HG03175 (cell line): ENCODE measurements at regions not wholly inside any gene's neighbourhood (a gene's known extent, or its start where the extent isn't known, plus 50 kb on each side); places are given as distances from the start of the nearest gene placed in this dataset.
"Not testable (repeated sequence)": the region's sequence is repeated elsewhere in the genome, so short reads cannot be mapped to it uniquely, and the experiment has no call there.

Source experiments
- ATAC-seq: cut with Tn5 transposase; IDR thresholded peaks from one replicate; pipeline ENCODE4 v1.9.1; 2021; ENCODE audit warnings: mild to moderate bottlenecking, moderate library complexity; ENCODE audit not compliant: unreplicated experiment

DNA sequence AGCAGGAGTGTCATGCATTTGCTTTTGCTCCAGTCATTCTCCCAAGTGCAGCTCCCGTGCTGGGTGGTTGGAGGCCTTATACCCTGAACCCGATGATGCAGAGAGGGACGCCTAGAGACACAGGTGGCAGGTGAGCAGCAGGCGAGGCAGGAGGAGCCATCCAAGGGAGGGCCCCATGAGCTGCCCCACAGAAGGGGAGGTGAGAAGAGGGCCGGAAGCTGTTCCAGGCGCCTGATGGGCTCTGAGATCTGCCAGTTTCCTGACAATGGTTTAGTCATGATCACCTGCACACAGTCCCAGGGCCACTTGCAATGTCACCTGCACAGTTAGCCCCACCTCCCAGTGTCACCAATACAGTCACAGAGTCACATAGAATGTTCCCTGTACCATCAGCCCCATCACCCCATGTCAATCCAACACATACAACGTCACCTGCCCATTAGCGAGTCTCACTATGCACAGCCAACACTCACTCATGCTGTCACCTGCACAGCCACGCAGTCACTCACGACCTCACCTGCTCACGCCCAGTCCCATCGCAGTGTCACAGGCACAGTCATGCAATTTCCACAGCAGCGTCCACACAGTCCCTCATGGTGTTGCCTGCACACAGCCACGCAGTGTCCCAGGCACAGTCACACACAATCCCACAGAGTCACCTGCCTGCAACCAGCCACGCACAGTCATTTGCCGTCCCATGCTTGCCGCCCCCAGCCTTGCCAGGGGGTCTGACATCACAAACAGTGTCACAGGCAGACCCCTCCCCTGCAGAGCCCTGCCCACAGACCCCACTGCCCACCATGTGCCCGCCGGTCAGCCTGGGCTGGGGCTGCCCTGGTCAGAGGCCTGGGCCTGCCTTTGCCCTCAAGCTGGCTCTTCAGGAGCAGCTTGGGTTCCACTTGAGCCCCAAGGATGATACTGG lies 113.4 kb downstream of the LHX2 start:
- ATAC-seq: no peak

DNA sequence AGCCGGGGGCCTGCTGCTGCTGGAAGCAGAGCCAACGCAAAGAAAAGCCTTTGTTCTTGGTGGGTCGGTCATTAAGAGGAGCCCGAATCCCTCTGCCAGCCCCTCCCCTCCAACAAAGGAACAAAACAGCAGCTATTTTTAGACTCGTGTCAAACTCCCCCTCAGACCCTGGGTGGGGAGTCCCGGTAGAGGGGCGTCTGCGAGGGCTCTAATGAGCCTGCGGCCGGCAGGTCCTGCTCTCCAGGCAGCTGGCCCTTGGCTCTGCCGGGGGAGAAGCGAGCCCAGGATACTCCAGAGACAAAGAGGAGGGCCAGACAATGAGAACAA lies 114.0 kb downstream of the LHX2 start:
- no peak for ATAC-seq

DNA sequence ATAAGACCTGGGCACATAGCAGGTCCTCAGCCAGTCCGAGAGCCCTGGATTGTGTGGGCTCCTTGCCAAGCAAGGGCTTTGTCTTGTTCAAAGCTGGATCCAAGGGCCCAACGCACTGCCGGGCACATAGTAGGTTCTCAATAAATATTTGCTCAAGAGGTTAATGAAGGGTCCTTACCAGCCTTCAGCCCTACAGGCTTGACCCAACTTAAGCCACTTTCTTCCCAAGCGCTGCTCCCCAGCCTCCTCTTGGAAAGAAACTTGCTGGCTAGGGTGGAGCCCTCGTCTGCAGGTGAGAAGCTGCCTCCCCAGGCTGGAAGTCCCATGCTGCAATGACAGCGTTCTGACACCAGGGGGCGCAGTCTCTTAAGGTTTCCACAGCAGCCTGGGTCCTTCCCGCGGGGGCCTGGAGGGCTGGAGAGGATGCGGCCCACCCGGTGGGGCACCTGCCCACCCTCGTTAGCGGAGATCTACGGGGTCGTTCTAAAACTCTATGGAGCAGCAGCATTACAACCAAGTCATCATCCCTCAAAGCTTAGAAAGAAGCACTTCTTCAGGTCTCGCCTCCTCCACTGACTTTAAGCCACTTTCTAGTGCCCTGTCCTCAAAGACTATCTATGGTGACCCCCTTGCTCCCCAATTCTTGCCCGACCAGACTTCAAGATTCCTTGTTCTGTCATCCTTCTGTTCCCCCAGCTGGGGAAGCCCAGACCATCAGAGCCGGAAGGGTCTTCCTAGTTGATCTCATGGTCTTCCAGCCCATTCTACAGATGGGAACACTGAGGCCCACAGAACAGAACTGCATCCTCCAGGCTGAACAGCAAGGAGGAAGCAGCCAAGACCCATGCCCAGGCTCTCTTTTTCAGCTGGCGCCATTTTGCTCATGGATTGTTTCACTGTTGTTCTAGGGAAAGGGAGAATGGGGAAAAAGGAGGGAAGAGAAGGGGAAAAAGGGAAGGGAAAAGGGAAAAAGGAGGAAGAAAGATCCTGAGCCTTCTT lies 115.4 kb downstream of the LHX2 start:
- ATAC-seq: no peak

DNA sequence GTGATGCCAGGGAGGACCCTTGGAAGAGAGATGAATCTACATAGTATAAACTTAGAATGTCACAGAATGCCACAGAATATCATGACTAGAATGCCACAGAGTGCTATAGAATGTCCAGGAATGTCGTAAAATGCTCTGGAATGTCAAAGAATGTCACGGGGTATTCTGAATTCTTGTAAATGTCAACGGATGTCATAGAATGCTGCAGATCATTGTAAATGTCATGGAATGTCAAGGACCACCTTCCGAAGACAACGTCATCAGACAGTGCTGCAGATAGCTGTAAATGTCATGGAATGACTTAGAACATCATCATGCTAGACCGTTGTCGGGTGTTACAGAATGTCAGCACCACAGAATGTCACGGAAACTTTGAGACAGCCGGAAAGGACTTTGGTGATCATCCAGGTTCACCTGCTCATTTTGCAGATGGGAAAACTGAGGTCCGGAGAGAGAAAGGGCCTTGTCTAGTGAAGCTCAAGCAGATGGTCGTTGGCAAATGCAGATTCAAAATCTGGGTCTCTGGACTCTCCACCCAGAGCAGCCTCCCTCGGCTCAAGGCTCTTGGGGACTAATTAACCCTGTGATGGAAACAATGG lies 117.1 kb downstream of the LHX2 start:
- no peak for ATAC-seq

DNA sequence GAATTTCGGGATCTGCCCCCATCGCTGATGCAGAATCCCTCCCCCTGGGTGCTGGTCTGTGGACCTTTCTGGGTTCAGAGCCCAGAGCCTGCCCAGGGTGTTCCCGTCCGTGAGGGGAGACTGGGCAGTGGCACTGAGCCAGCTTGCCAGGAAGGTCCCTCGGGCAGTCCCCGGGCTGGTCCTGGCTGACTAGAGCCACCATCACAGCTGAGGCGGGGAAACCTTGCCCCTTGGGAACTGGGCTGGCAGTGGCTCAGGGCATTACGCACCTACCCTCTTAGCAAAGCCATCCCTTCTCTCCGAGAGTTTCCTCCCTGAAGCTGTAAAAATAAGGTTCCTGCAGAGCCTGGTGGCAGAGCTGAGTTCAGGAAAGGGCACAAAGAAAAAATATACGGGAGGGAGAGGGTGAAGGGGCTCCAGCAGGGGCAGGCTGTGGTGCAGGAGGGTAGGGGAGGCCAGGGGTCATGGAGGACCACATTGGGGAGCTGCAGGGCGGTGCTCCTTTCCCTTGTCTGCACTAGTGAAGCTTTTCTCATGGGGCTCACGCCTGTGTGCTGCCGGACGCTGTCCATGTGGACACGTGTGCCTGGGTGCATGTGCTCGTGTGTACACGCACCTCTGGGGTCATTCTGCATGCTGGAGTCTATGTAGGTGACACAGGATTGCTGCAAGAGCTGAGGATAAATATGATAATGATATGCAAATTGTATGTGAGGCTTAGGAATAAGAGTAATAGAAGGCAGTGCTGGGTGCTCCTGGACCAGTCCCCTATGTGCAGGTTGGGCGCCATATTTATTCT lies 118.9 kb downstream of the LHX2 start:
- no peak for ATAC-seq

DNA sequence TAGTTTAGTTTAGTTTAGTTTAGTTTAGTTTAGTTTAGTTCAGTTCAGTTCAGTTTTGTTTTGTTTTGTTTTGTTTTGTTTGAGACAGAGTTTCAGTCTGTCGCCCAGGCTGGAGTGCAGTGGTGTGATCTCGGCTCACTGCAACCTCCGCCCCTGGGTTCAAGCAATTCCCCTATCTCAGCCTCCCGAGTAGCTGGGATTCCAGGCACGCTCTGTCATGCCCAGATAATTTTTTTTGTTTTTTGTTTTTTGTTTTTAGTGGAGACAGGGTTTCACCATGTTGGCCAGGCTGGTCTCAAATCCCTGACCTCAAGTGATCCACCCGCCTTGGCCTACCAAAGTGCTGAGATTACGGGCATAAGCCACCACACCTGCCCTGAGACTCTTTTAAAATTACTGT lies 120.0 kb downstream of the LHX2 start:
- ATAC-seq: not testable (repeated sequence)

DNA sequence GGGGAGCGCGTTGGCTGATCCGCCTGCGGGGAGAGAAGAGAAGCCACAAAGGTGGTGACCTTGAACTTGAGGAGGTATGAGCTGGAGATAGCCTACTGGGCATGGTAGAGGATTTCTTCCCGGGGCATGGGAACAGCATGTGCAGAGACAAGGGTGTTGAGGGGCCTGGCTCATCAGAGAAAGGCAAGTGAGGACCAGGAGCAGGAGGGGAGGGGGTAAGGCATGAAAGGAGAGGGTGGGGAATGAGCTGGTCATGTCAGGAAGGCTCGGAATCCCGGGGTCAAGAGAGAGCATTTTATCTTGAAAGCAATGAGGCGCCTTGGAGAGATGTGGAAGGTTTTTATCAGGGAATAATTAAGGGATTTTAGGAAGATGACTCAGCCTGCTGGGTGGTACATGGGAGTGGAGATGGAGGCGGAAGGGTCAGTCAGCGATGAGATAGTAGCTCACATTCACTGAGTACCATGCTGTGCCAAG lies 121.1 kb downstream of the LHX2 start:
- no peak for ATAC-seq

DNA sequence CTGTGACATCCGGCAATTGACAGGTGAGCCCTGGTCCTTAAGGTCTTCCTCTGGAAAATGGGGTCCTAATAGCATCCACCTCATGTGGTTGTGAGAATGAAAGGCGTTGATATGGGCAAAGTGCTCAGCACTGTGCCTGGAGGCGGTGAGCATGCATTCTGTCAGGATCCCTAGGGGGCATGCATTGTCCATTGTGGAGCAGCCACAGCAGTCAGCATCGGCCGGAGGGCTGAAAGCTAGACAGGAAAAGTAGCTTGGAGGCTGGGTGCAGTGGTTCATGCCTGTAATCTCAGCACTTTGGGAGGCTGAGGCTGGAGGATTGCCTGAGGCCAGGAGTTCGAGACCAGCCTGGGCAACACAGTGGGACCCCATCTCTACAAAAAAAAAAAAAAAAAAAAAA lies 122.2 kb downstream of the LHX2 start:
- ATAC-seq: no peak

DNA sequence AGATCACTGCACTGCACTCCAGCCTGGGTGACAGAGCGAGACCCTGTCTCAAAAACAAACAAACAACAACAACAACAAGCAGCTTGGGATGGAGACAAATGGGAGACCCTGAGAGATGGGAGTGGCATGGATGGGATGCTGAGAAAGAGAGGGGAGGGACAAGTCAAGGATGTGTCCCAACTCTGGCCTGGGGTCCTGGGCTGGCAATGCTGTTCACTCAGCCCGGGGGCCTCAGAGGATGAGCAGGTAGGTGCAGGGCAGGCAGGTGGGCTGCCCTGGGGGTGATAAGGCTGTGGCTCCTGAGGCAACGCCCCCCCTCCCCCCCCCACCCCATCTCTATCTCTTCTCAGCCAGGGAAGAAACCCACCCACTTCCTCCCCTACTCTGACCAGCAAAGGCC lies 123.0 kb downstream of the LHX2 start:
- ATAC-seq: no peak

DNA sequence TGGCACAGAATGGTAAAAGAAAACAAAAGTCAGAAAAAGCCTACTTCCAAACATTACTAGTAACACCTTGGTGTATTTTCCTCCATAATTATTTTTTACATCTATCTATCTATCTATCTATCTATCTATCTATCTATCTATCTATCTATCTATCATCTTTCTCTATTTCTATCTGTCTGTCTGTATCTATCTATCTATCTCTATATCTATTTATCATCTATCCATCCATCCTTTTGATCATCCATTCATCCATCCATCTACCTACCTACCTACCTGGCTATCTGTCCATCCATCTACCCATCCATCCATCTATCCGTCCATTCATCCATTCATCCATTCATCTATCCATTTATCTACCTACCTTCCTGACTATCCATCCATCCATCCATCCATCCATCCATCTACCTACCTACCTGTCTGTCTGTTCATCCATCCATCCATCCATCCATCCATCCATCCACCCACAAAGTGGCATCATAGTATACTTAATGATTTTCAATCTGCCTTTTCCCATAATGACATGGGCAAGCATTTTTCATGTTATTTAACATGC lies 121.9 kb upstream of the NEK6 start:
- no peak for ATAC-seq

DNA sequence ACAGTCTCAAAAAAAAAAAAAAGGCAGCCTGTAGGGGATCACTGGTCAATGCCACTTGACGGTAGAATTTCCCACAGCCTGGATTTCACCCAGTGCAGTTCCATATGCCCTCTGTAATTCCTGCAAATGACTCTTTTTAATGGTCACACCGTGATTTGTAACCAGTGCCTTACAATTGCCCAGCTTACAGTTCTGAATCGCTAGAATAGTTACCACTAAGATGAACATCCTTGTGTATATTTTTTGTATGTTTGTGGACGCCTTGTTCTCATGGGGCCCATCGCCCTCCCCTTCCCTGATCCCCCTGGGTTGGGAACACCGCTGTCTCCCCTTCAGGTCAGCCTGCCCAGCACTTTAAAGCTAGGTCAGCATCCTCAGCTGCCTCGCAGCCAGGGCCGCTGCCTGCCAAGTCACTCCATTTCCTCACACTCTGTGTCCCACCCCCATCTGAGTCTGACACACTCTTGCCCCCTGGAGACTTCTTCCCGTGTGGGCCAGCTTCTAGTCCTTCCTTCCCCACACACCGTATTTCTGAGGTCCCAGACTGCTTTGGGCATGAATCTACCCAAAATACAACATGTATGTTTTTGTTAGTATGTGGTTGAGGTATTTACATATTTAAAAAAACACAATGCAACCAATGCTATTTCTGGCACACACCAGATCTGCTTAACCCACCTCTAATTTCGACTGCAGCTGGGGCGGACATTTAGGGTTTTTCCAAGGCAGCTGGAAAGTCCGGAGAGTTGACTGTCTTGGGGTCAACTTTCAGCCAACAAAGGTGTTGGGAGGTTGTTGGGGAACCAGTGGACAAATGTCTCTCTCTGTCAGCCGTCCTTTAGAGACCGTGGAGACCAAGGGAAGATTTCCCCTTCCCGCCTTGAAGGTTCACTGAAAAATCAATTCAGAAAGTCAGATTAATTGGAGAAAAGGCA lies 120.5 kb upstream of the NEK6 start:
- ATAC-seq: peak; percentile 81

DNA sequence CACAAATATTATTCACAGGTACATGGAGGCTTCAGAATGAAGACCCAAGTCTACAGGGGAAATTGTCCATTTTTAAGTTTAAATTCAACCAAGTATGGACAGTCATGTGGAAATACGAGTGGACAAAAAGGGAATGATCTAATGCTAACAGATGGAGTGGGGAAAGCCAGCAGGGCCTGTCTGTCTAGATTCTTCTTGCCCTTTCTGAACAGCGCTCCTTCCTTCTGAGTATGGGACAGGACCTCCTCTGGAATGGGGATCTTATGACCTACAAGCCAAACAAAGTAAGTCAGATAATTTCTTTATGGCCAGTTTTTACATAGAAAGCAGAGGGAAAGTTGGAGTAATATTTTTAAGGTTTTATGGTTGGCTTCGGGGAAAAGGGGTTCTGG lies 119.8 kb upstream of the NEK6 start:
- no peak for ATAC-seq

DNA sequence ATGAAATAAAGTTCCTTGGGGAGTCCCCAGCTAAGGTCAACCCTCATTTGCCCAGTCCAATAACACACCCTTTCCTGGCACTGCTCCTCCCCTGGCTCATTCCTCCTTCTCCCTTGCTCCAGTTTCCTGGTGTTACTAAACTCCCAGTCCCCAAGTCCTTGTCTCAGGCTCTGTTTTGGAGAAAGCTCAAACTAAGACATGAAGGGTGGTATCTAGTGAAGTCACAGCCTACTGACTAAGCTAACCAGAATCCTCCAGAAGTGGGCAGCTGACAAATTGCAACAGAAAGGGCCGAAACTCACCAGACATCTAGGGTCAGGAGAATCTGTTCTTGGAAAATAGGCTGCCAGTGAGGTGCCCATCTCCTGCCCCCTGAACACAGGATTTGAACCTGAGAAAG lies 118.7 kb upstream of the NEK6 start:
- ATAC-seq: no peak

DNA sequence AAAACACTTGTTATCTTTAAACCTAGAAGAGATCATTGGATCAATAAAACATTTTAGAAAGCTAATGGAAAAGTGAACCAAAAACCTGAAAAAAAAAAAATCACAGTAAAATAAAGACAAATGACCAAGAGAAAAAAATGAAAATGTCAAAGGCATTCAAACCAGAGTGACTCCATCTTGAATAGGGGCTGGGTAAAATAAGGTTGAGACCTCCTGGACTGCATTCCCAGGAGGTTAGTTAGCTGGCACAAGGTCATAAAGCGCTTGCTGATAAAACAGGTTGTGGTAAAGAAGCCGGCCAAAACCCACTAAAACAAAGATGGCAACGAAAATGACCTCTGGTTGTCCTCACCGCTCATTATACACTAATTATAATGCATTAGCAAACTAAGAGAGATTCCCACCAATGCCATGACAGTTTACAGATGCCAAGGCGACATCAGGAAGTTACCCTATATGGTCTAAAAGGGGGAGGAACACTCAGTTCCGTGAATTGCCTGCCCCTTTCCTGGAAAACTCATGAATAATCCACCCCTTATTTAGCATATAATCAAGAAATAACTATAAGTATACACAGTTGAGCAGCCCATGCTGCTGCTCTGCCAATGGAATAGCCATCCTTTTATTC lies 116.7 kb upstream of the NEK6 start:
- no peak for ATAC-seq

DNA sequence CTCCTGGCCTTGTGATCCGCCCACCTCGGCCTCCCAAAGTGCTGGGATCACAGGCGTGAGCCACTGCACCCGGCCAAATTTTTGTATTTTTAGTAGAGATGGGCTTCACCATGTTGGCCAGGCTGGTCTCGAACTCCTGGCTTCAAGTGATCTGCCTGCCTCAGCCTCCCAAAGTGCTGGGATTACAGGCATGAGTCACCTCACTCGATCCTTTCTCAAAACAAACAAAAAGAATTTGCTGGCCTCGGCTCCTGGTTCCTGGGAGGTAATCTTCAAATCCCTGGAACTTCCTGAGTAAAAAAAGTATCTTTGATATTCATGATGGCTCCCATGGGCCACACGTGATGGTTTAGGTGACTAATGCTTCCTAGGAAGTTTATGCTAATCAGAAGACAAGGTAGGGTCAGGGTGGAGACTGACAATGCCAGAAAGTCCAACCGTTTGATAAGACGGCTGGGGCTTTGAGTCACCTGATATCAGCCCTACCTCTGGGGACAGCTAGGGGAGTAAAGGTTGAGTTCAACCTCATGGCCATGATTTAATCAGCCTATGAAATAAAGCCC lies 113.1 kb upstream of the NEK6 start:
- ATAC-seq: not testable (repeated sequence)

DNA sequence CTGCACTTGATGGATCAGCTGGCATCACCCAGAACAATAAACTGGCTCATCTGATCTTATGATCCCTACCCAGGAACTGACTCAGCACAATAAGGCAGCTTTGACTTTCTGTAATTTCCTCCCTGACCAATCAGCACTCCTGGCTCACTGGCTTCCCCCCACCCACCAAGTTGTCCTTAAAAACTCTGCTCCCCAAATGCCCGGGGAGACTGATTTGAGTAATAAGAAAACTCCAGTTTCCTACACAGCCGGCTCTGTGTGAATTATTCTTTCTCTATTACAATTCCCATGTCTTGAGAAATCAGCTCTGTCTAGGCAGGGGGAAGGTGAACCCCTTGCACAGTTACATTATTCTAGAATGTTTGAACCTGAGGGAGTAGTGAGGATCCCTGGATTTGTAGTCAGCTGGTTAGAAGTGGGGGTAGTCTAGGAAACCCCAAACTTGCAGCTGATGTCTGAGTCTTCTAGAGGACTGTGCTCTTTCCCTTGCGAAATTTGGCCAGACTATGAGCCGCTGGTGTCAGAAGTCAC lies 111.7 kb upstream of the NEK6 start:
- ATAC-seq: no peak

DNA sequence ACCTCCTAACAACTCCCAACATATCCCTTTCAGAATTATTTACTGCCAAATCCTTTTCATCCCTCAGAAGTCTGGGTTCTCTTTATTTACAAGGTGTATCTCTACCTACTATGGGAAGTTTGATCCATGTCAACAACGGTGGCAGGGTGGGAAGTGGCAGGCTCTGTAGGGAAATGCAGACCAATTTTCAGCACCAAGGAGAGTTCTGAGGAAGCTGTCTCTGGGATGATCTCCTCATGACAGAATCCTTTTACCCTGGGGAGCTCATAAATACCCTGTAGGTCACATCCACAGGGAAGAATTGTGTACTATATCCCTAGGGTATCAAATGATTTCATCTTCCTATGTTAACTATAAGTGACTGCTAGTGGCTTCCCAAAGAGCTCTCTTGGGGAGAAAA lies 107.8 kb upstream of the NEK6 start:
- no peak for ATAC-seq

DNA sequence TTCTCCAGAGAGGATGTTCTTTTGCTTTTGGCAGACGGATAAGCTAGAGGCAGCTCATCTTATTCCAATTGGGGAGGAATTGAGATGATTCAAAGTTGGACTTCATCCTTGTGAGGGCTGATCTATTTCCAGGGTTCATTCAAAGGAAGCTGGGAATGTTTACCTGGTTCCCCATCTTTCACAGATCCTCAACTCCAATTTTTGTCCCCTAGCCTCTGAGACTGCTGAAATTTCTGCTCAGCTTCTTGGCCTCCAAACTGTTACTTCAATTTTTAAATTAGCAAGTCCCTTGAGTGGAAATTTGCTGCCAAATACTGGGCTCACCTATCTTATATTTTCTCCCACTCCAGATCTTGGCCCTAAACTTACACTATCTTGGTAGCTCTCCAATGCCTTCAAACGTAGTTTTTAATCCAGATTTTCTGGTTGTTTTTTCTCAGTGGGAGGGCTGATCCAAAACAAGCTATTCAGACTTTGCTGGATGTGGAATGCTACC lies 93.9 kb upstream of the NEK6 start:
- ATAC-seq: no peak
